NCI-H82 treated with DMSO at 0.1 percent for 48 hours (cell line): ENCODE measurements at regions not wholly inside any gene's neighbourhood (a gene's known extent, or its start where the extent isn't known, plus 50 kb on each side); places are given as distances from the start of the nearest gene placed in this dataset.
"Not testable (repeated sequence)": the region's sequence is repeated elsewhere in the genome, so short reads cannot be mapped to it uniquely, and the experiment has no call there.

ENCODE experiments used
- DNase-seq: peaks from one replicate; lab custom pipeline; 2025; ENCODE audit not compliant: unreplicated experiment; lab: John Stamatoyannopoulos, UW

DNA sequence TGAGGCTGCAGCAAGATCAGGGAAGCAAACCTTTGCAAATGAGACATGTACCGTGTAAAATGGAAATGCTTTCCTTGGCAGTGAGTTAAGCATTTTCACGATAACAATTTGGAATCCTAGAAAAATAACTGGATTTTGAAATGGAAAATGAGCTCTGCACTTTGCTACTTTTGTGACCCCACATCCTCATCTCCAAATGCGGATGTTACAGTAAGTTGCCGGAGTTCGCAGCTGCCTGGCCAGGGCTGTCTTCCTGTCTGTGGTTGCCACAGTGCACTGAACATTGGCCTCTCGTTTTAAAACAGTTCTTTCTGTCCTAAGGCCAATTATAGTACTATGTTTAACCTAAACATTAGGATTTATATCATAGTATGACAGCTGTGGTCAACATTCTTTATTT, 136.2 kb upstream of the FZD8 start:
- no peak for DNase-seq

DNA sequence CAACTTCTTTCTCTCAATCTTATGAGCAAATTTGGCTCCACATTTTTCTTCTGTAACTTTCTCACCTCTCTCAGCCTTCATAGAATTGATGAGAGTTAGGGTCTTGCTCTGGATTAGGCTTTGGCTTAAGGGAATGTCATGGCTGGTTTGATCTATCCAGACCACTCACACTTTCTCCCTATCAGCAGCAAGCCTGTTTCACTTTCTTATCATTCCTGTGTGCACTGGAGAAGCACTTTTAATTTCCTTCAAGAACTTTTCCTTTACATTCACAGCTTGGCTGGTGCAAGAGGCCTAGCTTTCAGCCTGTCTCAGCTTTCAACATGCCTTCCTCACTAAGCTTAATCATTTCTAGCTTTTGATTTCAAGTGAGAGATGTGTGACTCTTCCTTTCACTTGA, 134.5 kb upstream of the FZD8 start:
- not testable (repeated sequence) for DNase-seq

DNA sequence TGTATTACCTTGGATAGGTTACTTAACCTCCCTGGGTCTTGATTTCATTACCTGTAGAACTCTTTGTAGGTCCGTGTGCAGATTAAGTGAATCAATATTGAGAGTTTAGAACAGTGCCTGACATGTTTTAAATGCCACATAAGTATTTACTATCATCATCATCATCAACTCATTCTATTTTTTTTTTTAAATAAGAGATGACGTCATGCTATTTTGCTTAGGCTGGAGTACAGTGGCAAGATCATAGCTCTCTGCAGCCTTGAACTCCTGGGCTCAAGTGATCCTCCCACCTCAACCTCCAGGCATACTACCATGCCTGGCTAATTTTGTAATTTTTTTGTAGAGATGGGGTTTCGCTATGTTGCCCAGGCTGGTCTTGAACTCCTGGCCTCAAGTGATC, 132.0 kb upstream of the FZD8 start:
- no peak for DNase-seq

DNA sequence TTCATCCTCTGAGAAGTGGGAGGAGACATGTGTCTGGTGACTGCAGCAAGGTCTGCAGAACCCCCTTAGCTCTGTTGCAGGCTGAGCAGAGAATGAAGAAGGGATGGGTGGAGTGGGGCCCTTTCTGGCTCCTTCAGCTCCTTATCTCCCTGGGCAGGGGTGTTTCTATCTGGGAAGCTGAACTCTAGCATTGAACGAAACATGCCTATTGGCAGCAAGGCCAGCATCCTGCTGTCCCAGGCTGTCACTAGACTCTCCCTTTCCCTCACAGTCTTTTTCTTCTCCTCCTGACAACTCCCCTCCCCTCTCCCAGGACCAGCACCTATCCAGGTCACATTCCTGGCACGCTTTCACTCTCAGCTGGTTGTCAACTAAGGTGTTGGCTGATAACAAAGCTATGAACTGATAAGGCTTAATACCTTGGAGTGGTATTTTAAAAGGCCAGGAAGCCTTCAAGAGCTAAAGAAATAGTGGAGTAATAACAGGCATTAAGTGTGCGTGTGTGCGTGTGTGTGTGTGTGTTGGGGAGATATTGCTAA, 128.8 kb upstream of the FZD8 start:
- DNase-seq, result no peak

DNA sequence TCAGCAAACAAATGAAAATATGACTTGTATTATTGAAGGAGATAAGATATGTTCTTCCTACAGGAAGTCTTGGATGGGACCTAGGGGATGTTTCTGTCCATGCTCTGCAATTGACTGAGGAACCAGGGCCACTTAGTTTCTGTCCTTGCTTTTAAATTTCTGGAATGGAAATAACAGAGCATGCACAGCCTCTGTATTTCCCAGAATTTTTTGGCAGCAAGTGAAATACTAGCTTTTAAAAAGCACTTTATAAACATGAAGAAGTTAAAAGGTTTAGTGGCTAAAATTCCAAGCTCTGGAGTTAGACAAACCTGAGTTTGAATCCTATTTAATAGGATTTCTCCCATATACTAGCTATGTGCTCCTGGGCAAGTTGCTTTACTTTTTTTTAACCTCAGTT, 127.7 kb upstream of the FZD8 start:
- DNase-seq, result no peak

DNA sequence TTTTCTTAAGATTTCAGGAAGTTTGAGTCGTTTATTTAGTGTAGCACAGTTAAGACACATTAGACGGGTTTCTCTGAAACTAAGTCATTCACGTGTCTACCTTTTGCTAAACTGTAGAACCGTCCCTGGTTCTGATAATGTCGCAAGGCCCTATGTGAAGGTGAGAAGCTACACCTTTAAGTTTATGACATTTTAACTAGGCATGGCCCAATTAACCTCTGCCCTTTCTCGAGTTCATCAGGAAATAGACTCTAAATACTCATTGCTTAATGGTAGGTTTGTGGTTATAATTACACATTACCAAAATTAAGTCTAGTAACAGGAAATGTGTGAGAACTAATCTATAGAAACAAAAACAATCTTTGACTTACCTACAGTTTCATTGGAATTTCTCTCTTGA, 126.6 kb upstream of the FZD8 start:
- DNase-seq, result no peak

DNA sequence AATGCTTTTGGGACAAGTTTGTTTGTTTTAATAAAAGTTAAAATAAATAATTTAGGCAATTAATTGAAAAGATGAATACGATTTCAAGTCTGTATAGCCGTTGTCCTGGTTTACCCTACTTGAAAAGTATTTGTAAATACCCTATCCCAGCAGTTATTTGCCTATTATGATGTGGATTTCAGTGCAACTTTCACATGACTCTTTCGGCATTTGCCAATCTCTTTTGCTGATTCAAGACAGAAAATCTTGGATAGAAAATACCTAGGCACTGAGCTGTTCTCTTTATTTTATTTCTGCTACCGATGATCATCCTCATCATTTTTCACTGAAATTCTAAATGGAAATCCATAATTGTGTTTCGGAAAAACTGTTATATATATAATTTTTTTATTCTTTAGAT, 125.9 kb upstream of the FZD8 start:
- no peak for DNase-seq

DNA sequence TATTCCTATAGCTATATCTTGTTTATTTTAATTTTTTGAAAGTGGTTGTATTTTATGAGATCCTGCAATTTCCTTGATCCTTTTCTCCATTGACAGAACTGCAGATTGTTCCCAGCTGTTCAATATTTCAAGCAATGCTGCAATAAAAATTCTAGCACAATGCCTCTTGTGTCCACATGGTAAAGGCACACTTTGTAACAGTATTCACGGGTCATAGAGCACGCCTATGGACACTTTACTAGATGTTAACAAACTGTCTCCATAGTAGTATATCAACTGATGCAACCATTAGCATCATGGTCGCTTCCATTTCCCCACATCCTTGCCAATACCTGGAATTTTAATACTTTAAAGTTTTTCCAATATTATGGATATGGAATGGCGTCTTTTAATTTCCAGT, 123.9 kb upstream of the FZD8 start:
- DNase-seq, result no peak

DNA sequence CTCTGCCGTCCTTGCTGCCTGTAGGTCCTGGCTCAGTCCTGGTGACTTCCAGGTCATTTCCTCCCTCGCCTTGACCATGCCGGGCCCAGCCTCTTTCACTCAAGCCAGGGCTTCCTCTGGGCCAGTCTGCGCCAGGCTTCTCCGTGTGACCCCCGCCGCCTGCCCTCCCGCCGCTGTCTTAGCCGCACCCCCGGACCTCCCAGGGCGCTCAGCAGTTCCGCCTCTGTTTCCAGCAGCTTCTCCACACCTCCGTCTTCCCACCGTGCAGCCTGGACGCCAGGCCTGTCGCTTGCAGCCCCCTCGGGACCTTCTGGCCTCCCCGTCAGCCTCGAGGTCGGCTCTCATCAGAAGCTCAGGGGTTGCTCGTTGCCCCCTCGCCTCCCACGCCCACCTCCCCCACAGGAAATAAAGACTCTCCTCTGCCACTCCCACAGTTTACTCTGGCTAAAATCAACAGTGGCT, 123.0 kb upstream of the FZD8 start:
- DNase-seq, result no peak

DNA sequence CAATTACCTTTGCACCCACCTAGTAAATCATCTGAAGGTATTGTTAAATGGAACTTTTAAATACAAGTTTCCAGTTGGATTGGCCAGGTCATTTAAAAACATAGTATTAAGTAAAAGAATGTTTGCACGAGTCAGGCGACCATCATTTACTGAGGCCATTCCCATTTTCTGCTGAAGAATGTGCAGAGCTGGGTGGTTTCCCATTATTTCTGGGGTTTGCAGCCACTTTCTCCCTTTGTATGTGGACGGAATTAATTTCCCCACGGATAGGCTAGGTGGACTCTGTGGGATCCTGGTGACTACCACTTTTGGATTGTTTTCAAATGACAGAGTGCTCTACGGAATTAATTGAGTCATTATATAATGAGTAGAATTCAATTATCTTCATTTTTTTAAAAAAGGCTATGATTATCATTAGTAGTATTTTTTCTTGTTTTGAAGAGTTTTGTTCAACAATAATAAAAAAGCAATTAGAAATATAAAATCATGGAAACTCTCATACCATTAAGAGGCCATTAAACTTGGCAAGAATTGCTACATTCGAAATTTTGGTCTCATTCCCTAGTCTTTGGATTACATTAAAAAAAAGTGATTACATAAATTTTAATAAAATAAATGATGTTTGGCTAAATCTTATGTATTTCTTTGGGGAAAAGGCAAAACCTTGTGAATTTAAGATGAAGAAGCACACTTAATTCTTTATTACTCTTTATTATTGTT, 120.4 kb upstream of the FZD8 start:
- DNase-seq, result no peak

DNA sequence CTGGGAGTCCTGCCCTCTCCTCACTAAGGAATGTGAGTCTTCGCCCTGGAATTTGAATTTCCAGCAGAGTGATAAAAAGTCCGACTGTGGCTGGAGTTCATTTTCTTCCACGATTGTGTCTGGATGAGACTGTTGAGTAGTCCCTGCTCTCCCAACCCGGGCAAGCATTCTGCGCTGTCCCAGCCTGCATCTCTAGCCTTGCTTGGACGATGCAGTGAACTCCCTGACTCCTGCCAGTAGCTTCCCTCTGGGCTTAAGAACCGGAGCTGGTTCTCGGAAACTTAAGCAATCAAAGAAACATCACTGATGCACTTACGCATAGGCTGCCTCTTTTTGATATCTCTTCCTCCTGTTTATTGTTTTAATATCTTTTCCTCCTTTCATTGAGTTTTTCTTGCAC, 116.0 kb upstream of the FZD8 start:
- no peak for DNase-seq

DNA sequence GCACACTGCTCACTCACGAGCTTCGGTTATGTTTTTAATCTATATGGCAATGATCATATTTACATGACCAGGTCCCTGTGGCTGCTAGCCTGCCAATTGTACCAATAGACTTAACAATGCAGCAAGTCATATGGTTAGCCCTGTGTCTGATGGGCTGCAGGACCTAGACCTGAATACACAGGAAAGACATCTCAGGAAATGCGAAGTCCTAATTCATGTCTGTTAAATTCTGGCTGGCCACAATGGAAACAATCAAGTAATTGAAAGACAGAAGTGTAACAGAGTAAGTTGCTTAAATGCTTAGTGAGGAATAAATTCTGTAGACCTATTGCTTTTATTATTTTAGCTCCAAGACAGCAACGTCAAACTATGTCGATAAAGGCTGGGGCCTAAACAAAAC, 112.4 kb upstream of the FZD8 start:
- no peak for DNase-seq

DNA sequence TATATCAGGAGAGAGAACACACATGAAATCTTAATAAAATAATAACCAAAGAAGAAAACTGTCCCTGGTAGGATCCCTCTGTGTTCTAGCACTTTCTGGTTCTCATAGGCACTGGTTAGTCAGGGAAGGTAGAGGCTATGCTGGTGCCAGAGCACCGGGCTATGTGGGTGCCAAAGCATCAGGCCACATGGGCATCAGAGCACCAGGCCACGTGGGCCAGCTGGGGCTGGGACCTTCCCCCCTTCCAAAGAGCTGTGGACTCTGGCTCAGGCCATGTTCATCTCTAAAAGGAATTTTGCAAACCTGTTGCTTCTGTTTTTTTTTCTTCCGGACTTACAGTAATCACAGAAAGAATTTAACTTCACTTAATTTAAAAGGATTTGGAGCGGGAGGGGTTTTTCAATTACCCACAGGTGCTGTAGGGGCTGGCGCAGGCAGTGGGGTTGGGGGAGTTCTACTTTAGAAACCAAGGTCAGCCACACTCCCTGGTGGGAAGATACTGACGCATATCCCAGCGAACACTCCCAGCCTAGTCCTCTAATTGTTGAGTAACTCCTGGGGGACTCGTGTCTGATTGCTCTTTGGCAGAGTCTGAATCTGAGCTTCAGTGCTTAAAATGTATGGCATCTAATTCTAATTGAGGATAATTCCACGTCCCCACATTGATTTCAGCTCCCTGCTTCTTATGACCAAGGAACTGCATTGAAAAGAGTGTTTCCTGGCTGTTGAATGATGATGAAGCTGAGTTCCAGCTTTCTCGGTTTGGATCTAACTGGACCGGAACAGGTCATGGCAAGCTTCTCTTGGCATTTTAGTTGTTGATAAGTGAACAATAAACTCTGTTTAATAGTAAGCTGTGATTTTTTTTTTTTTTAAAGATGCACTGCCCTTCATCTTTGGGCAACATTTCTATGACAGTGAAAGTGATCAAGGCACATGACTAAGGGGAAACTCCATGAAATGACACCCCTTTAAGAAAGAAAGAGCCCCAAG, 110.7 kb upstream of the FZD8 start:
- DNase-seq, result no peak

DNA sequence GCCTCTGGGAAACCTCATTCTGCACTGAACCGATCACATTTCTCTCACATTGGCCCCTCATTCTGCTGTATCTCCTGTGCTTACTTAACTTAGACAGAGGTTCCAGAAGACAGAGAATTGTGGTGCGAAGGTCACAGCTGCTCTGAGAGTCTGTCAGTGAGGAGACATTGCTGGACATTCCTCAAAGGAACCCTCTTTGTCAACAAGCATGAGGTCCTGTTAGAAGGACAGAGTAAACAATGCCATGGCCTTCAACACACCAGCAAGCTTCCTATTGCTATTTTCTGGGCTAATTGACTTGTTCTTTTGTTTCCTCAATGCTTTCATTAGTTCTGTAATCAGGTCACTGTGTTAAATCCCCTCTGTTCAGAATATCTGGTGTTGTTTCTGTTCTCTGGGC, 109.3 kb upstream of the FZD8 start:
- no peak for DNase-seq

DNA sequence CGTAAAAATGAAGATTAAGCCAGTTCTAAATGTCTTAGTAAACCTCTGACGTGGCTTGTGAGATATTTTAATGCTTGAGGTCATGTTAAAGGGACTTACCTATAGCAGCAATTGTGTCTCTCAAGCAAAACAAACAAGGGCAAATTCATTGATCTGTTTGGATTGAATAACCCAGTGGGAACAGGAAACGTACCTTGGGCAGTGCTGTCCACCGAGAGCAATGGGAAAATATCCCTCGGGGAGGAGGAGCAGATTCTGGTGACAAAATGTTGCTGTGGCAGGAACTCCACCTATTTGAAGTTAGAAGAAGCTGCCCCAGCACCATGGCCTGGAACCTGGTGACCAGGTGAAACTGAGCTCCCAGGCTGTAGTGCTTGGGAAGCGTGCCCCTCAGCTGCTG, 107.1 kb upstream of the FZD8 start:
- no peak for DNase-seq

DNA sequence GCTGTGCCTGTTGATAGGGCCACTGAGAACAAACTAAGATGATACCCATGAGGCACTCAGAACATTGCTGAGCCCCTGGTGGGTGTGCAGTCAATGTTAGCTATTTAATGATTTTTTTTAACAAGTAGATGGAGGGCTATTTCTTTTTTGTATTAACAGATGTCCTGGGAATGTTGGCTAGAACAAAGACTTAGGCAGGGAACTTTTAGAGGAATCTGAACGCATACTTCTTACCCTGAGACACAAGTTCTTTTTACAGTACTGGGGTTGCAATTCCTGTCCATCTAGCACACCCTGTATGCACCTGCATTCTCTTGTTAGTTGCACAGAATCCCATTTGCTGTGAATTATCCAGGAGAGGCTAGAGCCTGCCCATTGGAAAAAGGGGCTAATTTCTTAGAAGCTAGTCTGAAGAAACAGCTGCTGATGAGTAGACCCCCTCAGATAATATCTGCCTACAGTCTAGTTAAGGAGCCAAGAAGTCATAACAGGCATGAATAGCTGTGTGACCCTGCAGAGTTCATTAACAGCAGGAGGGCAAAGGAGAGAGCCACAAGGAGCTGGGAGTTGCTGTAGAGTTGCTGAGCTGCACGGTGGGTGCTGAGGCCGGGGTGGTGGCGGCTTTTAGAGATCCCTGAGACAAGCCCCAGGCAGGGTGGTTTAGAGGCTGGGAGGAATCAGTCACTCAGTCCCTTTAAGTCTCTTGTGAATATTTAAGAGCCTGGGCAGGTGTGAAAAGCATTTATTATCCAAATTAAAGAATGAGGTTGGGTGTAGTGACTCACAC, 103.7 kb upstream of the FZD8 start:
- no peak for DNase-seq

DNA sequence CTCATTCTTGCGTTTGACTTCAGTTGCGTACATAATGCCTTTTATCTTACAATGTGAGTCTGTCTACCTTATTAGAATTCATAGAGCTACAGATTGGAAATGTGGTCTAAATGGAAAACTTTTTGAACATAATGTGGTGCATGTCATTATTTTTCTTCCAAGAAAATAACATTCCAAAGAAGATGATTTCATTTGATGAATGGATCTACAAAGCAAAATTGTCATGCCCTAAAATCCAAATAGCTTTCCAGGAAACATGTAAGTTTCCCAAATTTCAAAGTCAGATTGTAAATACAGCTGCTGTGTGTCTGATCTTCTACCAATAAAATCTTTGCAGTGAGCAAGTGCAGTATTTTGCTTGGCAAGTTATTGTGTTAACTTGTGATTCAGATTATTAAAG, 101.8 kb upstream of the FZD8 start:
- DNase-seq, result no peak

DNA sequence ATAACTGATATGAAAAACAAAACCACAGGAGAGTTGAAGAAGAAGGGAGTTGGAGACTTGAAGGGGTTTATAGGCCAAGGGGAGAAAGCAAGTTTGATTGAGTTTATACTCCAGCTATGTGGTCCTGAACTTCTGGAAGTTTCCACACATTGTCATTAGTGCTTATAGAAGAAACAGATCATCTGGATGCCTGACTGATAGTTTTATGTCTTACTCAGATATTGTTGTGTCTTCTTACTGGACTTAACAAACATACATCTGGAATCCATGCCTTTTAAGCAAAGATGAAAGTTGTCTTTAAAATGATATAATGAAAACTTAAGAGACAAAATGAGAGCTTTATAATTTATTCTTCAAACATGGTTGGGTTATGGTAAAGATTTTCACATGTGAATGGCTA, 101.3 kb upstream of the FZD8 start:
- DNase-seq, result no peak

DNA sequence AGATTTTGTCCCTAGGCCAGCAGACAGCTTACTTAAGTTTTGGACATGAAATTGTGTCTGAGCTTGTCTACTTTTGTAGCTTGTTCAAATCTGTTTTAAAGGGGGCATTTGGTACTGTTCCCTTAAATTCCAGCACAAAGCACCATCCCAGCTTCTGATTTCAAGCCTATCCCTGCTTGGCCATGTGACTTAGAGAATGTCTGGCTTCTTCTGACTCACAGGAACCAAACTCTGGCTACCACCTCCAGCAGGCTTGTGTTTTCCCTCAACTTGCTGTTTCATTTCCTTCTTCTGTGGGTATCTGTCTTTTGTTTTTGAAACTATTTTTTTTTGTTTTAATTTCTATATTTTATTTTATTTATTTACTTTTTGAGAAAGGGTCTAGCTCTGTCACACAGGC, 97.9 kb upstream of the FZD8 start:
- no peak for DNase-seq

DNA sequence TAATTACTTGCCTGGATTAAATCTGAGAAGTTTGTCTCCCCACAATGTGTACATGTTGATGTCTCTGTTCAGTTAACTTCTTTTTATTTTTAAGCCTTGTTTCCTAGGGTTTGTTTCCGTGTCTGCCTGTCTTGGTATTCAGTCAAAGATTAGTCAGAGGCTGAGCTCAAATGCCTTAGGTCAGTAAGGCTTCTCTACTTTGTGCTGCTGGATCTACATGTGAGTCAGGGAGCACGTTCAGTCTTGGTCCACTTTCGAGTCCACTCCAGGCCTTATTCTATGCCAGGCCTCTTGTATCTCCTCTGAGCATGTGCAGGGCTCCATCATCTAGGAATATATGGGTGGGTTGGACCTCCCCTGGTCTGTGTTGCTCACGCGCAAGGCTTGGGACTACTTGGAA, 93.3 kb upstream of the FZD8 start:
- DNase-seq, result no peak

DNA sequence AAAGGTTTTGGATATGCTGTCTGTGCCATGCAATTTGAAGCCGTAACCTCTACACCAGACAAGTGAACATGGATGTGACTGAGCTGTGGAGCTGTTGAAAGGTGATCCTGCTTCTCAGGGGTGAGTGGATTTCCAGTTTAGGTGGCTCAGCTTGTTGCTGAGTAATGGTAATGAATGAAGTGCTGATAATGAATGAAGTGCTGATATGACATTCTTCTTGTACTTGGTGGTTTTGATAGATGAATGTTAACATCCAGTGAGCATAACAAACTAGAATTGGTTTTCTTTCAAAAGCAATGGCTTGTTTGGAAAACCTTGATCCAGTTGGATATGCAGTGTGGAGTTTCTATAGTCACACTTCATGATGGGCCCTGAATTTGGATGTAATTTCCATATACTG, 89.7 kb upstream of the FZD8 start:
- no peak for DNase-seq
